Endothelial cell (in vitro differentiated cells): ENCODE measurements at regions not wholly inside any gene's neighbourhood (a gene's known extent, or its start where the extent isn't known, plus 50 kb on each side); places are given as distances from the start of the nearest gene placed in this dataset.

ENCODE experiments used
- DNase-seq: peaks from one replicate; pipeline ENCODE4 v3.0.0; 2021; ENCODE audit warnings: low spot score
- H3K27ac Mint-ChIP-seq: one replicate; pipeline ENCODE4 v1.8.0; 2021; ENCODE audit warnings: mixed read lengths, inconsistent platforms; ENCODE audit not compliant: unreplicated experiment
- H3K27me3 Mint-ChIP-seq: one replicate; pipeline ENCODE4 v1.8.0; 2021; ENCODE audit warnings: mild to moderate bottlenecking, moderate library complexity, mixed read lengths, inconsistent platforms; ENCODE audit not compliant: unreplicated experiment
- H3K36me3 Mint-ChIP-seq: one replicate; pipeline ENCODE4 v1.8.0; 2021; ENCODE audit warnings: mild to moderate bottlenecking, low read depth, mixed read lengths, inconsistent platforms; ENCODE audit not compliant: unreplicated experiment
- H3K4me1 Mint-ChIP-seq: one replicate; pipeline ENCODE4 v1.8.0; 2021; ENCODE audit warnings: mild to moderate bottlenecking, mixed read lengths, inconsistent platforms; ENCODE audit not compliant: unreplicated experiment
- H3K4me3 Mint-ChIP-seq: one replicate; pipeline ENCODE4 v1.8.0; 2021; ENCODE audit warnings: mild to moderate bottlenecking, mixed read lengths, inconsistent platforms; ENCODE audit not compliant: unreplicated experiment
- H3K9me3 Mint-ChIP-seq: one replicate; pipeline ENCODE4 v1.8.0; 2021; ENCODE audit warnings: mixed read lengths, inconsistent platforms; ENCODE audit not compliant: unreplicated experiment
- CTCF ChIP-seq: fragments of 200-600 bp; sonication (generic); IDR thresholded peaks from one replicate; pipeline ENCODE4 v1.5.0; 2021; ENCODE audit warnings: antibody characterized with exemption; ENCODE audit not compliant: unreplicated experiment

GRCh38 chr3:94431876-94432570 lies 369.2 kb downstream of the NSUN3 start:
- no peaks in the 10 kb centered on the region for H3K36me3 Mint-ChIP-seq
- H3K4me1 Mint-ChIP-seq, result no peaks in the 10 kb centered on the region
- H3K27me3 Mint-ChIP-seq, result no peaks in the 10 kb centered on the region
- DNase-seq, result no peak
- TF ChIP-seq CTCF, result no peak
- no peak overlapping the region for H3K27ac Mint-ChIP-seq
- H3K9me3 Mint-ChIP-seq, result no peaks in the 10 kb centered on the region
- H3K4me3 Mint-ChIP-seq, result no peak overlapping the region

GRCh38 chr3:94433811-94434210 lies 370.9 kb downstream of the NSUN3 start:
- DNase-seq, result no peak
- Mint-ChIP-seq H3K4me1 (no peaks in the 10 kb centered on the region), H3K27ac (no peak overlapping the region), H3K27me3 (no peaks in the 10 kb centered on the region), H3K36me3 (no peaks in the 10 kb centered on the region), H3K4me3 (no peak overlapping the region), H3K9me3 (no peaks in the 10 kb centered on the region)
- TF ChIP-seq CTCF, result no peak

- no peaks in the 10 kb centered on the region for H3K27me3 Mint-ChIP-seq
- H3K4me3 Mint-ChIP-seq, result no peak overlapping the region
- DNase-seq, result no peak
- TF ChIP-seq CTCF, result no peak
- no peaks in the 10 kb centered on the region for H3K9me3 Mint-ChIP-seq
- no peaks in the 10 kb centered on the region for H3K4me1 Mint-ChIP-seq
- H3K27ac Mint-ChIP-seq, result no peak overlapping the region
- H3K36me3 Mint-ChIP-seq, result no peaks in the 10 kb centered on the region
These were observed 378.1 kb downstream of the NSUN3 start for GRCh38 chr3:94440767-94441493.

- H3K27ac Mint-ChIP-seq, result no peak overlapping the region
These were observed 378.6 kb downstream of the NSUN3 start for GRCh38 chr3:94441494-94441847.

More at GRCh38 chr3:94441494-94441847, 378.6 kb downstream of the NSUN3 start:
- no peaks in the 10 kb centered on the region for H3K4me1 Mint-ChIP-seq
- H3K27me3 Mint-ChIP-seq, result no peaks in the 10 kb centered on the region
- DNase-seq, result no peak
- H3K36me3 Mint-ChIP-seq, result no peaks in the 10 kb centered on the region
- H3K4me3 Mint-ChIP-seq, result no peak overlapping the region
- no peaks in the 10 kb centered on the region for H3K9me3 Mint-ChIP-seq
- TF ChIP-seq CTCF, result no peak
